Suprapubic skin (tissue), 4 donors: ENCODE measurements at regions not wholly inside any gene's neighbourhood (a gene's known extent, or its start where the extent isn't known, plus 50 kb on each side); places are given as distances from the start of the nearest gene placed in this dataset.

Experiments used
- DNase-seq, 2 donors: peaks; one replicate each; pipeline ENCODE4 v3.0.0-alpha.2; 2019; ENCODE audit warnings: low spot score in 2 of 2
- H3K27ac ChIP-seq: fragments of 200-600 bp; sonication (generic); one replicate; pipeline ENCODE4 v1.5.1; 2019
- H3K27me3 ChIP-seq: fragments of 200-600 bp; sonication (generic); one replicate; pipeline ENCODE4 v1.5.1; 2019
- H3K36me3 ChIP-seq: fragments of 200-600 bp; sonication (generic); one replicate; pipeline ENCODE4 v1.5.1; 2019
- H3K4me1 ChIP-seq: fragments of 200-600 bp; sonication (generic); one replicate; pipeline ENCODE4 v1.5.1; 2019
- H3K4me3 ChIP-seq: fragments of 200-600 bp; sonication (generic); one replicate; pipeline ENCODE4 v1.5.1; 2019; ENCODE audit warnings: mild to moderate bottlenecking
- H3K9me3 ChIP-seq: fragments of 200-600 bp; sonication (generic); one replicate; pipeline ENCODE4 v1.5.1; 2019
- CTCF ChIP-seq, 2 donors: fragments of 200-600 bp in 1 of 2; fragments of 450-650 bp in 1 of 2; sonication (generic) in 1 of 2; IDR thresholded peaks; one replicate each; pipeline ENCODE4 v1.5.1; 2016 to 2019; ENCODE audit warnings: antibody characterized with exemption in 2 of 2, mild to moderate bottlenecking in 1 of 2, moderate library complexity in 1 of 2
- EP300 ChIP-seq: sonication (generic); formaldehyde crosslinking; IDR thresholded peaks from one replicate; pipeline ENCODE4 v1.6.1; 2017; ENCODE audit warnings: antibody characterized with exemption
- POLR2A ChIP-seq, 2 donors: fragments of 450-650 bp; IDR thresholded peaks; one replicate each; pipeline ENCODE4 v1.6.1; 2017; ENCODE audit warnings: antibody characterized with exemption in 2 of 2, mild to moderate bottlenecking in 2 of 2, moderate library complexity in 2 of 2
- POLR2AphosphoS5 ChIP-seq, 3 donors: sonication (generic); formaldehyde crosslinking; IDR thresholded peaks; one replicate each; pipeline ENCODE4 v1.6.1; 2017; ENCODE audit warnings: antibody characterized with exemption in 3 of 3
- WGBS: methylation state at CpG from one replicate; pipeline ENCODE4 v1.1.5; 2018; 5-methylcytosine and 5-hydroxymethylcytosine counted together

- no peaks in the 10 kb centered on the region for H3K36me3 ChIP-seq
- DNase-seq = no peak
- H3K9me3 ChIP-seq = no peaks in the 10 kb centered on the region
- TF ChIP-seq POLR2A (IDR thresholded peaks at IDR 0.05) (no peak), POLR2AphosphoS5 (IDR thresholded peaks at IDR 0.05) (no peak), EP300 (no peak), CTCF (IDR thresholded peaks at IDR 0.05) (no peak)
- H3K4me1 ChIP-seq = no peaks in the 10 kb centered on the region
- no peaks in the 10 kb centered on the region for H3K27me3 ChIP-seq
- no peak overlapping the region for H3K4me3 ChIP-seq
- no peak overlapping the region for H3K27ac ChIP-seq
- WGBS = 36% methylated on average over 2 of the region's 2 CpGs
Measured at GRCh38 chr5:15215056-15215455, 284.9 kb upstream of the FBXL7 start.

- 94% methylated on average over 1 of the region's 1 CpG for WGBS
- Histone ChIP-seq H3K4me3 (no peak overlapping the region), H3K9me3 (no peaks in the 10 kb centered on the region), H3K36me3 (no peaks in the 10 kb centered on the region), H3K27ac (no peak overlapping the region), H3K27me3 (no peaks in the 10 kb centered on the region), H3K4me1 (no peaks in the 10 kb centered on the region)
- TF ChIP-seq POLR2AphosphoS5 (IDR thresholded peaks at IDR 0.05) (no peak), CTCF (IDR thresholded peaks at IDR 0.05) (no peak), EP300 (no peak), POLR2A (IDR thresholded peaks at IDR 0.05) (no peak)
- DNase-seq = no peak
Measured at GRCh38 chr5:15214010-15214409, 286.0 kb upstream of the FBXL7 start.

- Histone ChIP-seq H3K27me3 (no peaks in the 10 kb centered on the region), H3K4me3 (no peak overlapping the region), H3K36me3 (no peaks in the 10 kb centered on the region), H3K9me3 (no peaks in the 10 kb centered on the region), H3K27ac (no peak overlapping the region), H3K4me1 (no peaks in the 10 kb centered on the region)
- no peak for DNase-seq
- no peak for TF ChIP-seq POLR2A (IDR thresholded peaks at IDR 0.05)
- no peak for TF ChIP-seq CTCF (IDR thresholded peaks at IDR 0.05)
- TF ChIP-seq POLR2AphosphoS5 (IDR thresholded peaks at IDR 0.05) = no peak
- TF ChIP-seq EP300 = no peak
- 67% methylated on average over 3 of the region's 3 CpGs for WGBS
Measured at GRCh38 chr5:15209053-15209762, 290.8 kb upstream of the FBXL7 start.

- H3K36me3 ChIP-seq = no peaks in the 10 kb centered on the region
- no peak overlapping the region for H3K4me3 ChIP-seq
- H3K4me1 ChIP-seq = no peaks in the 10 kb centered on the region
- DNase-seq = no peak
- no peaks in the 10 kb centered on the region for H3K27me3 ChIP-seq
- H3K27ac ChIP-seq = no peak overlapping the region
- no peak for TF ChIP-seq EP300
- no peak for TF ChIP-seq POLR2A (IDR thresholded peaks at IDR 0.05)
- TF ChIP-seq POLR2AphosphoS5 (IDR thresholded peaks at IDR 0.05) = no peak
- TF ChIP-seq CTCF (IDR thresholded peaks at IDR 0.05) = no peak
- 95% methylated on average over 1 of the region's 1 CpG for WGBS
- no peaks in the 10 kb centered on the region for H3K9me3 ChIP-seq
Measured at GRCh38 chr5:15206133-15206532, 293.8 kb upstream of the FBXL7 start.

GRCh38 chr5:15203376-15203775, 296.6 kb upstream of the FBXL7 start:
- Histone ChIP-seq H3K4me1 (no peaks in the 10 kb centered on the region), H3K36me3 (no peaks in the 10 kb centered on the region), H3K4me3 (no peak overlapping the region), H3K27me3 (no peaks in the 10 kb centered on the region), H3K9me3 (no peaks in the 10 kb centered on the region), H3K27ac (no peak overlapping the region)
- 94% methylated on average over 1 of the region's 1 CpG for WGBS
- no peak for TF ChIP-seq POLR2A (IDR thresholded peaks at IDR 0.05)
- no peak for TF ChIP-seq EP300
- no peak for TF ChIP-seq CTCF (IDR thresholded peaks at IDR 0.05)
- TF ChIP-seq POLR2AphosphoS5 (IDR thresholded peaks at IDR 0.05) = no peak
- no peak for DNase-seq
